ENCODE measurements at regions not wholly inside any gene's neighbourhood (a gene's known extent, or its start where the extent isn't known, plus 50 kb on each side); places are given as distances from the start of the nearest gene placed in this dataset.

GRCh38 chr2:37447446-37447845, 103.0 kb downstream of the QPCT start:
- Histone ChIP-seq H3K14ac (replicated peaks; ENCODE audit: low read depth, low read length) (no peak overlapping the region), H2AFZ (replicated peaks; ENCODE audit: low read length, poor library complexity) (no peak overlapping the region), H2BK20ac (ENCODE audit: low read depth, low read length) (no peak overlapping the region), H3K27ac (ENCODE audit: insufficient read depth, low read length) (no peak overlapping the region), H2BK15ac (ENCODE audit: low read depth, low read length) (no peak overlapping the region), H3K9me3 (ENCODE audit: control insufficient read depth, insufficient read depth, low read length) (no peaks in the 10 kb centered on the region), H3K27me3 (ENCODE audit: control insufficient read depth, insufficient read depth, low read length) (no peaks in the 10 kb centered on the region; the same call in 1 of the 2 replicates), H2BK120ac (ENCODE audit: low read depth, low read length) (no peak overlapping the region), H3K9ac (ENCODE audit: low read depth, low read length) (no peak overlapping the region), H4K91ac (ENCODE audit: insufficient read depth, low read depth, low read length) (no peak overlapping the region), H4K8ac (ENCODE audit: low read depth in 2 of 2, low read length in 2 of 2) (no peak overlapping the region), H3K4me3 (ENCODE audit: insufficient read depth, low read depth, low read length) (no peak overlapping the region), H3K4me1 (ENCODE audit: control insufficient read depth, insufficient read depth, low read length) (peaks cover 2% of the 10 kb centered on the region; the same call in 1 of the 2 replicates), H3K56ac (ENCODE audit: extremely low read depth, insufficient read depth, low read length) (no peak overlapping the region), H3K4me2 (ENCODE audit: low read depth, low read length) (no peak overlapping the region), H3K4ac (ENCODE audit: low read depth, low read length) (no peak overlapping the region), H3K23ac (ENCODE audit: low read depth, low read length) (no peak overlapping the region), H3K9me1 (ENCODE audit: insufficient read depth, low read length) (no peaks in the 10 kb centered on the region), H2AK5ac (ENCODE audit: low read depth, low read length) (no peak overlapping the region), H4K20me1 (ENCODE audit: insufficient read depth, low read length) (no peaks in the 10 kb centered on the region), H4K5ac (ENCODE audit: low read depth, low read length) (no peak overlapping the region), H2AK9ac (replicated peaks; ENCODE audit: low read depth, low read length, poor library complexity) (no peak overlapping the region), H3K79me1 (ENCODE audit: low read depth in 1 of 2, low read length in 2 of 2) (no peaks in the 10 kb centered on the region), H3K18ac (ENCODE audit: low read depth, low read length) (no peak overlapping the region), H3K36me3 (ENCODE audit: control insufficient read depth, insufficient read depth, low read length) (no peaks in the 10 kb centered on the region), H2BK5ac (ENCODE audit: low read depth, low read length, poor library complexity, severe bottlenecking) (no peak overlapping the region)
- no peak for ATAC-seq (ENCODE audit: low read depth)
- BruUV-seq (replicated peaks) = no TSS peak
- in situ Hi-C loops (cut with MboI; ENCODE audit: low sequenced_read_pairs) (no loop called here), dilution Hi-C loops (cut with HindIII; ENCODE audit: low sequenced_read_pairs, unreplicated experiment) (no loop called here), intact Hi-C loops (cut with micrococcal nuclease) (no loop called here)
- no CpG with 5 or more reads among the region's 3 CpGs for WGBS, 2 experiments (ENCODE audit: extremely low coverage in 2 of 2, insufficient read length in 1 of 2)
- ChIA-PET POLR2A (ENCODE audit: unreplicated experiment) (no interaction called here), CTCF (no interaction called here)
- no peak for DNase-seq
- no peak for TF ChIP-seq SMC3 (IDR thresholded peaks at IDR 0.05; ENCODE audit: low read depth, low read length)
- TF ChIP-seq CTCF (conservative IDR thresholded peaks at IDR 0.05; ENCODE audit: low read depth, low read length) = no peak
- no peak for TF ChIP-seq POLR2A (IDR thresholded peaks at IDR 0.05; ENCODE audit: low read depth, low read length)
- no peak for TF ChIP-seq MAZ (IDR thresholded peaks at IDR 0.05; ENCODE audit: borderline replicate concordance, low read depth, low read length)
- TF ChIP-seq CEBPB (IDR thresholded peaks at IDR 0.05; ENCODE audit: low read depth, low read length) = no peak
- TF ChIP-seq CHD1 (IDR thresholded peaks at IDR 0.05; ENCODE audit: low read depth, low read length) = no peak
- no peak for TF ChIP-seq RCOR1 (IDR thresholded peaks at IDR 0.05; ENCODE audit: insufficient replicate concordance, low read length)
- TF ChIP-seq RFX5 (IDR thresholded peaks at IDR 0.05; ENCODE audit: low read depth, low read length) = no peak
- TF ChIP-seq BHLHE40 (IDR thresholded peaks at IDR 0.05; ENCODE audit: low read depth, low read length) = no peak
- TF ChIP-seq ELK1 (IDR thresholded peaks at IDR 0.05; ENCODE audit: borderline replicate concordance, low read depth, low read length) = no peak
- no peak for TF ChIP-seq MXI1 (IDR thresholded peaks at IDR 0.05; ENCODE audit: borderline replicate concordance, low read depth, low read length)
- TF ChIP-seq FOS (IDR thresholded peaks at IDR 0.05; ENCODE audit: low read depth, low read length) = no peak
- no peak for TF ChIP-seq USF2 (IDR thresholded peaks at IDR 0.05; ENCODE audit: low read depth, low read length)
- no peak for TF ChIP-seq NFE2L2 (IDR thresholded peaks at IDR 0.05; ENCODE audit: low read depth, low read length)
- no peak for TF ChIP-seq MAFK (IDR thresholded peaks at IDR 0.05; ENCODE audit: low read depth, low read length)
- no peak for TF ChIP-seq RAD21 (IDR thresholded peaks at IDR 0.05; ENCODE audit: low read length)

Measured in IMR-90 (cell line).